ENCODE measurements at regions not wholly inside any gene's neighbourhood (a gene's known extent, or its start where the extent isn't known, plus 50 kb on each side); places are given as distances from the start of the nearest gene placed in this dataset.

DNA sequence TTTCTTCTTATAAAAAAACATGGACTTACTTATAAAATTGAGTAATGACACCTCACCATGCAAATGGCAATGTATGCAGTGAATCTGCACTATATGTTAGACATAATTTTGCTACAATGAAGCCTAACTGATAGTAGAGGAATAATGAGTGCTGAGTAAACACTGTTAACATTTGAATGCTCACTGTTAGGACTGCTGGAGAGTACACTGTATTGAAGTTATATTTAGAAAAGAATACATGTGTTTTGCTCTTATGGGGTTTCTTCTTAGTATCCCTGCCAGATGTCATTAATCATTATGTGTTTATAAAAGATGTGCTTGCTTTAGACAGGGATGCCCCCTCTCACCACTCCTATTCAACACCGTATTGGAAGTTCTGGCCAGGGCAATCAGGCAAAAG, 111.1 kb upstream of the ZP4 start:
- no peak overlapping the region for H3K4me3 Mint-ChIP-seq
- H3K23me2 ChIP-seq (ENCODE audit: insufficient read length, low read depth, low read length, poor library complexity, severe bottlenecking) = no peaks in the 10 kb centered on the region
- DNase-seq = no peak
- H3K79me1 ChIP-seq (ENCODE audit: insufficient read depth, low read depth, low read length, poor library complexity, severe bottlenecking) = no peaks in the 10 kb centered on the region
- H3T11ph ChIP-seq (ENCODE audit: low read length) = no peak overlapping the region
- no peak overlapping the region for H3K23ac ChIP-seq (ENCODE audit: insufficient read length, low read depth, low read length)
- H2BK12ac ChIP-seq (ENCODE audit: insufficient read length, low read depth, low read length) = no peak overlapping the region
- no peak overlapping the region for H3K18ac ChIP-seq (ENCODE audit: insufficient read length, low read depth, low read length)
- no peak overlapping the region for H2BK120ac ChIP-seq (ENCODE audit: low read depth, low read length, poor library complexity, severe bottlenecking)
- H3K79me2 ChIP-seq (ENCODE audit: insufficient read depth, low read length) = no peaks in the 10 kb centered on the region
- no peak overlapping the region for H4K5ac ChIP-seq (ENCODE audit: insufficient read length, low read depth, low read length)
- H3K27ac Mint-ChIP-seq = no peak overlapping the region
- peaks cover 0 to 6% of the 10 kb centered on the region in 2 experiments; a peak in 2 of 5 replicates for H3K9me3 Mint-ChIP-seq
- no peaks in the 10 kb centered on the region; the same call in 1 of the 2 replicates for H3K4me1 ChIP-seq (ENCODE audit: insufficient read depth, low read length)
- no peak overlapping the region for H2BK15ac ChIP-seq (ENCODE audit: low read depth, low read length)
- no peaks in the 10 kb centered on the region for H4K20me1 ChIP-seq (ENCODE audit: control insufficient read depth, insufficient read depth, insufficient read length)
- TF ChIP-seq, protein P1, sequence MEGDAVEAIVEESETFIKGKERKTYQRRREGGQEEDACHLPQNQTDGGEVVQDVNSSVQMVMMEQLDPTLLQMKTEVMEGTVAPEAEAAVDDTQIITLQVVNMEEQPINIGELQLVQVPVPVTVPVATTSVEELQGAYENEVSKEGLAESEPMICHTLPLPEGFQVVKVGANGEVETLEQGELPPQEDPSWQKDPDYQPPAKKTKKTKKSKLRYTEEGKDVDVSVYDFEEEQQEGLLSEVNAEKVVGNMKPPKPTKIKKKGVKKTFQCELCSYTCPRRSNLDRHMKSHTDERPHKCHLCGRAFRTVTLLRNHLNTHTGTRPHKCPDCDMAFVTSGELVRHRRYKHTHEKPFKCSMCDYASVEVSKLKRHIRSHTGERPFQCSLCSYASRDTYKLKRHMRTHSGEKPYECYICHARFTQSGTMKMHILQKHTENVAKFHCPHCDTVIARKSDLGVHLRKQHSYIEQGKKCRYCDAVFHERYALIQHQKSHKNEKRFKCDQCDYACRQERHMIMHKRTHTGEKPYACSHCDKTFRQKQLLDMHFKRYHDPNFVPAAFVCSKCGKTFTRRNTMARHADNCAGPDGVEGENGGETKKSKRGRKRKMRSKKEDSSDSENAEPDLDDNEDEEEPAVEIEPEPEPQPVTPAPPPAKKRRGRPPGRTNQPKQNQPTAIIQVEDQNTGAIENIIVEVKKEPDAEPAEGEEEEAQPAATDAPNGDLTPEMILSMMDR (conservative IDR thresholded peaks at IDR 0.05) = no peak
- no peak overlapping the region for H3K9ac ChIP-seq (ENCODE audit: extremely low read depth, insufficient read length, low read length)
- no peaks in the 10 kb centered on the region for H3K27me3 Mint-ChIP-seq (ENCODE audit: low read depth)
- no peaks in the 10 kb centered on the region for H3K27me3 ChIP-seq (ENCODE audit: insufficient read depth, low read length)
- no CpG with 5 or more reads among the region's 1 CpG for WGBS (ENCODE audit: extremely low coverage, insufficient read length, low lambda C conversion rate)
- H3K4me2 ChIP-seq (ENCODE audit: insufficient read depth, insufficient read length, low read length) = no peak overlapping the region
- no peak overlapping the region for H3K14ac ChIP-seq (ENCODE audit: insufficient read depth, low read length)
- H2AFZ ChIP-seq (ENCODE audit: low read length) = no peak overlapping the region
- peaks cover 0 to 7% (median 0%) of the 10 kb centered on the region in 3 experiments; a peak in 2 of 7 replicates for H3K36me3 Mint-ChIP-seq (ENCODE audit: insufficient read depth in 1 of 3, low read depth in 3 of 3)
- no peak overlapping the region for H3K4ac ChIP-seq (ENCODE audit: low read depth, low read length)
- H3K9me3 ChIP-seq (ENCODE audit: control insufficient read depth, low read depth, low read length) = no peaks in the 10 kb centered on the region
- H2BK20ac ChIP-seq (ENCODE audit: low read depth, low read length, poor library complexity, severe bottlenecking) = no peak overlapping the region
- no peak overlapping the region for H2AK5ac ChIP-seq (ENCODE audit: insufficient read length, low read length)
- no peak overlapping the region for H3K27ac ChIP-seq (ENCODE audit: insufficient read length, low read depth, low read length)
- H3K4me1 Mint-ChIP-seq = peaks cover 18 to 21% of the 10 kb centered on the region in 2 experiments
- H2BK5ac ChIP-seq (ENCODE audit: insufficient read length, low read length) = no peak overlapping the region
- no peak overlapping the region for H3K56ac ChIP-seq (ENCODE audit: insufficient read length, low read depth, low read length)
- H4K91ac ChIP-seq (ENCODE audit: insufficient read length, low read depth, low read length) = no peak overlapping the region
- H4K8ac ChIP-seq (replicated peaks; ENCODE audit: insufficient read length, low read depth, low read length) = no peak overlapping the region
